ENCODE measurements at regions not wholly inside any gene's neighbourhood (a gene's known extent, or its start where the extent isn't known, plus 50 kb on each side); places are given as distances from the start of the nearest gene placed in this dataset.

- Histone ChIP-seq H3K27ac (ENCODE audit: low read depth in 1 of 3, low read length in 2 of 3) (no peak overlapping the region), H3K9me3 (ENCODE audit: control insufficient read depth in 2 of 2, insufficient read depth in 1 of 2, low read depth in 1 of 2, low read length in 1 of 2) (no peaks in the 10 kb centered on the region), H3K4me3 (ENCODE audit: low read depth in 1 of 3, low read length in 3 of 3) (no peak overlapping the region), H3K36me3 (ENCODE audit: control insufficient read depth in 3 of 3, insufficient read depth in 2 of 3, low read depth in 1 of 3, low read length in 3 of 3) (no peaks in the 10 kb centered on the region), H3K27me3 (ENCODE audit: control insufficient read depth in 3 of 3, insufficient read depth in 3 of 3, low read length in 3 of 3) (no peaks in the 10 kb centered on the region), H3K4me1 (ENCODE audit: control insufficient read depth in 3 of 3, insufficient read depth in 2 of 3, low read depth in 1 of 3, low read length in 2 of 3) (no peaks in the 10 kb centered on the region)
- WGBS, 3 donors = 63 to 82% (median 76%) methylated on average over 2 of the region's 2 CpGs
- DNase-seq (no peak), FAIRE-seq (no peak)
These were observed 1131.3 kb upstream of the ATXN8OS start for GRCh38 chr13:68976287-68976686.

GRCh38 chr13:68970532-68970931 lies 1137.1 kb upstream of the ATXN8OS start:
- Histone ChIP-seq H3K4me1 (ENCODE audit: control insufficient read depth in 3 of 3, insufficient read depth in 2 of 3, low read depth in 1 of 3, low read length in 2 of 3) (no peaks in the 10 kb centered on the region), H3K36me3 (ENCODE audit: control insufficient read depth in 3 of 3, insufficient read depth in 2 of 3, low read depth in 1 of 3, low read length in 3 of 3) (no peaks in the 10 kb centered on the region), H3K27me3 (ENCODE audit: control insufficient read depth in 3 of 3, insufficient read depth in 3 of 3, low read length in 3 of 3) (no peaks in the 10 kb centered on the region), H3K4me3 (ENCODE audit: low read depth in 1 of 3, low read length in 3 of 3) (no peak overlapping the region), H3K27ac (ENCODE audit: low read depth in 1 of 3, low read length in 2 of 3) (no peak overlapping the region), H3K9me3 (ENCODE audit: control insufficient read depth in 2 of 2, insufficient read depth in 1 of 2, low read depth in 1 of 2, low read length in 1 of 2) (no peaks in the 10 kb centered on the region)
- DNase-seq = no peak
- no peak for FAIRE-seq

GRCh38 chr13:68948586-68948985 lies 1159.0 kb upstream of the ATXN8OS start:
- Histone ChIP-seq H3K27ac (ENCODE audit: low read depth in 1 of 3, low read length in 2 of 3) (no peak overlapping the region), H3K9me3 (ENCODE audit: control insufficient read depth in 2 of 2, insufficient read depth in 1 of 2, low read depth in 1 of 2, low read length in 1 of 2) (no peaks in the 10 kb centered on the region), H3K4me1 (ENCODE audit: control insufficient read depth in 3 of 3, insufficient read depth in 2 of 3, low read depth in 1 of 3, low read length in 2 of 3) (no peaks in the 10 kb centered on the region), H3K27me3 (ENCODE audit: control insufficient read depth in 3 of 3, insufficient read depth in 3 of 3, low read length in 3 of 3) (no peaks in the 10 kb centered on the region), H3K4me3 (ENCODE audit: low read depth in 1 of 3, low read length in 3 of 3) (no peak overlapping the region), H3K36me3 (ENCODE audit: control insufficient read depth in 3 of 3, insufficient read depth in 2 of 3, low read depth in 1 of 3, low read length in 3 of 3) (no peaks in the 10 kb centered on the region)
- DNase-seq (no peak), FAIRE-seq (no peak)

GRCh38 chr13:68944272-68944671 lies 1163.4 kb upstream of the ATXN8OS start:
- DNase-seq = no peak
- H3K27ac ChIP-seq (ENCODE audit: low read depth in 1 of 3, low read length in 2 of 3) = no peak overlapping the region
- no peaks in the 10 kb centered on the region for H3K4me1 ChIP-seq (ENCODE audit: control insufficient read depth in 3 of 3, insufficient read depth in 2 of 3, low read depth in 1 of 3, low read length in 2 of 3)
- no peak overlapping the region for H3K4me3 ChIP-seq (ENCODE audit: low read depth in 1 of 3, low read length in 3 of 3)
- H3K9me3 ChIP-seq (ENCODE audit: control insufficient read depth in 2 of 2, insufficient read depth in 1 of 2, low read depth in 1 of 2, low read length in 1 of 2) = no peaks in the 10 kb centered on the region
- no peak for FAIRE-seq
- no peaks in the 10 kb centered on the region for H3K36me3 ChIP-seq (ENCODE audit: control insufficient read depth in 3 of 3, insufficient read depth in 2 of 3, low read depth in 1 of 3, low read length in 3 of 3)
- 64 to 84% (median 81%) methylated on average over 2 of the region's 2 CpGs for WGBS, 3 donors
- H3K27me3 ChIP-seq (ENCODE audit: control insufficient read depth in 3 of 3, insufficient read depth in 3 of 3, low read length in 3 of 3) = no peaks in the 10 kb centered on the region

- WGBS, 3 donors = 8 to 28% (median 13%) methylated on average over 1 of the region's 1 CpG
- no peak for FAIRE-seq
These were observed 1167.6 kb upstream of the ATXN8OS start for GRCh38 chr13:68940049-68940448.

GRCh38 chr13:68938639-68939038 lies 1169.0 kb upstream of the ATXN8OS start:
- Histone ChIP-seq H3K4me3 (ENCODE audit: low read depth in 1 of 3, low read length in 3 of 3) (no peak overlapping the region), H3K27me3 (ENCODE audit: control insufficient read depth in 3 of 3, insufficient read depth in 3 of 3, low read length in 3 of 3) (no peaks in the 10 kb centered on the region), H3K4me1 (ENCODE audit: control insufficient read depth in 3 of 3, insufficient read depth in 2 of 3, low read depth in 1 of 3, low read length in 2 of 3) (no peaks in the 10 kb centered on the region), H3K27ac (ENCODE audit: low read depth in 1 of 3, low read length in 2 of 3) (no peak overlapping the region), H3K9me3 (ENCODE audit: control insufficient read depth in 2 of 2, insufficient read depth in 1 of 2, low read depth in 1 of 2, low read length in 1 of 2) (no peaks in the 10 kb centered on the region), H3K36me3 (ENCODE audit: control insufficient read depth in 3 of 3, insufficient read depth in 2 of 3, low read depth in 1 of 3, low read length in 3 of 3) (no peaks in the 10 kb centered on the region)
- FAIRE-seq (no peak), DNase-seq (no peak)
- 69 to 84% (median 77%) methylated on average over 5 of the region's 5 CpGs for WGBS, 3 donors

More at GRCh38 chr13:68940049-68940448, 1167.6 kb upstream of the ATXN8OS start:
- H3K9me3 ChIP-seq (ENCODE audit: control insufficient read depth in 2 of 2, insufficient read depth in 1 of 2, low read depth in 1 of 2, low read length in 1 of 2) = no peaks in the 10 kb centered on the region
- H3K27me3 ChIP-seq (ENCODE audit: control insufficient read depth in 3 of 3, insufficient read depth in 3 of 3, low read length in 3 of 3) = no peaks in the 10 kb centered on the region
- H3K27ac ChIP-seq (ENCODE audit: low read depth in 1 of 3, low read length in 2 of 3) = no peak overlapping the region
- no peaks in the 10 kb centered on the region for H3K36me3 ChIP-seq (ENCODE audit: control insufficient read depth in 3 of 3, insufficient read depth in 2 of 3, low read depth in 1 of 3, low read length in 3 of 3)
- H3K4me1 ChIP-seq (ENCODE audit: control insufficient read depth in 3 of 3, insufficient read depth in 2 of 3, low read depth in 1 of 3, low read length in 2 of 3) = no peaks in the 10 kb centered on the region
- peak in 1 of 2 donors; percentile 37 for DNase-seq
- H3K4me3 ChIP-seq (ENCODE audit: low read depth in 1 of 3, low read length in 3 of 3) = no peak overlapping the region

GRCh38 chr13:68929075-68929745 lies 1178.4 kb upstream of the ATXN8OS start:
- no peaks in the 10 kb centered on the region for H3K9me3 ChIP-seq (ENCODE audit: control insufficient read depth in 2 of 2, insufficient read depth in 1 of 2, low read depth in 1 of 2, low read length in 1 of 2)
- no peaks in the 10 kb centered on the region for H3K27me3 ChIP-seq (ENCODE audit: control insufficient read depth in 3 of 3, insufficient read depth in 3 of 3, low read length in 3 of 3)
- WGBS, 3 donors = 24 to 76% (median 48%) methylated on average over 3 of the region's 3 CpGs
- H3K4me1 ChIP-seq (ENCODE audit: control insufficient read depth in 3 of 3, insufficient read depth in 2 of 3, low read depth in 1 of 3, low read length in 2 of 3) = no peaks in the 10 kb centered on the region
- no peaks in the 10 kb centered on the region for H3K36me3 ChIP-seq (ENCODE audit: control insufficient read depth in 3 of 3, insufficient read depth in 2 of 3, low read depth in 1 of 3, low read length in 3 of 3)
- no peak overlapping the region for H3K4me3 ChIP-seq (ENCODE audit: low read depth in 1 of 3, low read length in 3 of 3)
- DNase-seq (no peak), FAIRE-seq (no peak)
- H3K27ac ChIP-seq (ENCODE audit: low read depth in 1 of 3, low read length in 2 of 3) = no peak overlapping the region

GRCh38 chr13:68927387-68928026 lies 1180.1 kb upstream of the ATXN8OS start:
- peak; percentile 49 for FAIRE-seq

GRCh38 chr13:68923995-68924394 lies 1183.6 kb upstream of the ATXN8OS start:
- no peak for DNase-seq
- FAIRE-seq = no peak
- Histone ChIP-seq H3K27ac (ENCODE audit: low read depth in 1 of 3, low read length in 2 of 3) (no peak overlapping the region), H3K4me3 (ENCODE audit: low read depth in 1 of 3, low read length in 3 of 3) (no peak overlapping the region), H3K36me3 (ENCODE audit: control insufficient read depth in 3 of 3, insufficient read depth in 2 of 3, low read depth in 1 of 3, low read length in 3 of 3) (no peaks in the 10 kb centered on the region), H3K27me3 (ENCODE audit: control insufficient read depth in 3 of 3, insufficient read depth in 3 of 3, low read length in 3 of 3) (no peaks in the 10 kb centered on the region), H3K9me3 (ENCODE audit: control insufficient read depth in 2 of 2, insufficient read depth in 1 of 2, low read depth in 1 of 2, low read length in 1 of 2) (no peaks in the 10 kb centered on the region), H3K4me1 (ENCODE audit: control insufficient read depth in 3 of 3, insufficient read depth in 2 of 3, low read depth in 1 of 3, low read length in 2 of 3) (no peaks in the 10 kb centered on the region)

More at GRCh38 chr13:68927387-68928026, 1180.1 kb upstream of the ATXN8OS start:
- H3K36me3 ChIP-seq (ENCODE audit: control insufficient read depth in 3 of 3, insufficient read depth in 2 of 3, low read depth in 1 of 3, low read length in 3 of 3) = no peaks in the 10 kb centered on the region
- H3K9me3 ChIP-seq (ENCODE audit: control insufficient read depth in 2 of 2, insufficient read depth in 1 of 2, low read depth in 1 of 2, low read length in 1 of 2) = no peaks in the 10 kb centered on the region
- WGBS, 3 donors = 21 to 45% (median 41%) methylated on average over 2 of the region's 2 CpGs
- H3K27me3 ChIP-seq (ENCODE audit: control insufficient read depth in 3 of 3, insufficient read depth in 3 of 3, low read length in 3 of 3) = no peaks in the 10 kb centered on the region
- H3K27ac ChIP-seq (ENCODE audit: low read depth in 1 of 3, low read length in 2 of 3) = no peak overlapping the region
- no peak overlapping the region for H3K4me3 ChIP-seq (ENCODE audit: low read depth in 1 of 3, low read length in 3 of 3)
- peak in 1 of 2 donors; percentile 2 for DNase-seq
- no peaks in the 10 kb centered on the region for H3K4me1 ChIP-seq (ENCODE audit: control insufficient read depth in 3 of 3, insufficient read depth in 2 of 3, low read depth in 1 of 3, low read length in 2 of 3)
